ENCODE measurements at regions not wholly inside any gene's neighbourhood (a gene's known extent, or its start where the extent isn't known, plus 50 kb on each side); places are given as distances from the start of the nearest gene placed in this dataset.

- ATAC-seq = no peak
Measured at GRCh38 chrX:4238916-4239315, 525.5 kb upstream of the PRKX start.

GRCh38 chrX:4225086-4225485 lies 511.6 kb upstream of the PRKX start:
- no peak for ATAC-seq

GRCh38 chrX:4206941-4207340 lies 493.5 kb upstream of the PRKX start:
- ATAC-seq = no peak

GRCh38 chrX:4197971-4198370 lies 484.5 kb upstream of the PRKX start:
- ATAC-seq = no peak

- no peak for ATAC-seq
Measured at GRCh38 chrX:4193500-4194155, 480.2 kb upstream of the PRKX start.

GRCh38 chrX:4186331-4186730 lies 472.9 kb upstream of the PRKX start:
- no peak for ATAC-seq

GRCh38 chrX:4185086-4185485 lies 471.6 kb upstream of the PRKX start:
- no peak for ATAC-seq

GRCh38 chrX:4182408-4182806 lies 469.0 kb upstream of the PRKX start:
- no peak for ATAC-seq

- ATAC-seq = no peak
Measured at GRCh38 chrX:4181782-4182407, 468.4 kb upstream of the PRKX start.

- ATAC-seq = no peak
Measured at GRCh38 chrX:4179031-4179430, 465.6 kb upstream of the PRKX start.

- ATAC-seq = no peak
Measured at GRCh38 chrX:4175221-4175620, 461.8 kb upstream of the PRKX start.

GRCh38 chrX:4173743-4174142 lies 460.3 kb upstream of the PRKX start:
- no peak for ATAC-seq

GRCh38 chrX:4151798-4152197 lies 438.3 kb upstream of the PRKX start:
- no peak for ATAC-seq

GRCh38 chrX:4150259-4150658 lies 436.8 kb upstream of the PRKX start:
- no peak for ATAC-seq

GRCh38 chrX:4129626-4130025 lies 416.2 kb upstream of the PRKX start:
- no peak for ATAC-seq

GRCh38 chrX:4118666-4119530 lies 405.4 kb upstream of the PRKX start:
- no peak for ATAC-seq

- no peak for ATAC-seq
Measured at GRCh38 chrX:4110964-4111363, 397.5 kb upstream of the PRKX start.

GRCh38 chrX:4094926-4095325 lies 381.5 kb upstream of the PRKX start:
- ATAC-seq = no peak

GRCh38 chrX:4091046-4091760 lies 377.8 kb upstream of the PRKX start:
- no peak for ATAC-seq

- no peak for ATAC-seq
Measured at GRCh38 chrX:4059893-4060292, 346.4 kb upstream of the PRKX start.

GRCh38 chrX:4043951-4044350 lies 330.5 kb upstream of the PRKX start:
- ATAC-seq = no peak

GRCh38 chrX:4035874-4036273 lies 322.4 kb upstream of the PRKX start:
- no peak for ATAC-seq

- ATAC-seq = no peak
Measured at GRCh38 chrX:4028151-4028550, 314.7 kb upstream of the PRKX start.
